ENCODE measurements at regions not wholly inside any gene's neighbourhood (a gene's known extent, or its start where the extent isn't known, plus 50 kb on each side); places are given as distances from the start of the nearest gene placed in this dataset.

GRCh38 chrX:13414006-13414647 is 94.3 kb upstream of the ATXN3L start:
- ChIA-PET POLR2A (no interaction called here), CTCF (no interaction called here)
- ATAC-seq (no peak), DNase-seq (ENCODE audit: low spot score) (no peak)
- Mint-ChIP-seq H3K27me3 (ENCODE audit: low read depth) (no peaks in the 10 kb centered on the region; the same call in 1 of the 2 replicates), H3K4me1 (peaks cover 55% of the 10 kb centered on the region), H3K4me3 (no peak overlapping the region; the same call in 1 of the 2 replicates), H3K36me3 (no peaks in the 10 kb centered on the region), H3K9me3 (peaks cover 3% of the 10 kb centered on the region; the same call in 1 of the 2 replicates), H3K27ac (peak overlapping the region; percentile 80)
- TF ChIP-seq IRF1 (CRISPR knock-in tag; IDR thresholded peaks at IDR 0.05) (no peak), ZNF423 (CRISPR knock-in tag; IDR thresholded peaks at IDR 0.05) (no peak), PRRX2 (CRISPR knock-in tag; IDR thresholded peaks at IDR 0.05) (no peak), ATF1 (CRISPR knock-in tag; IDR thresholded peaks at IDR 0.05) (no peak), MXD4 (CRISPR knock-in tag; IDR thresholded peaks at IDR 0.05; ENCODE audit: borderline replicate concordance) (no peak), GABPB1 (CRISPR knock-in tag; IDR thresholded peaks at IDR 0.05) (no peak), ZNF317 (CRISPR knock-in tag; IDR thresholded peaks at IDR 0.05; ENCODE audit: borderline replicate concordance, low read depth) (no peak), ATF3 (CRISPR knock-in tag; conservative IDR thresholded peaks at IDR 0.05) (no peak), E2F4 (CRISPR knock-in tag; IDR thresholded peaks at IDR 0.05; ENCODE audit: borderline replicate concordance, low read depth) (no peak), RELA (CRISPR knock-in tag; IDR thresholded peaks at IDR 0.05; ENCODE audit: borderline replicate concordance) (no peak), ARID4B (CRISPR knock-in tag; IDR thresholded peaks at IDR 0.05; ENCODE audit: borderline replicate concordance) (no peak), ZNF532 (CRISPR knock-in tag; IDR thresholded peaks at IDR 0.05; ENCODE audit: borderline replicate concordance) (no peak), USF1 (CRISPR knock-in tag; IDR thresholded peaks at IDR 0.05) (no peak), FOXP1 (CRISPR knock-in tag; IDR thresholded peaks at IDR 0.05; ENCODE audit: borderline replicate concordance) (no peak), ZBTB21 (CRISPR knock-in tag; IDR thresholded peaks at IDR 0.05; ENCODE audit: borderline replicate concordance) (no peak), GRHL2 (CRISPR knock-in tag; IDR thresholded peaks at IDR 0.05; ENCODE audit: insufficient replicate concordance, severe bottlenecking) (no peak), ZBTB43 (CRISPR knock-in tag; IDR thresholded peaks at IDR 0.05) (no peak), JAZF1 (CRISPR knock-in tag; IDR thresholded peaks at IDR 0.05) (no peak), SMAD3 (CRISPR knock-in tag; IDR thresholded peaks at IDR 0.05; ENCODE audit: borderline replicate concordance) (no peak)
